Heart right ventricle (tissue), 16 donors: ENCODE measurements at regions not wholly inside any gene's neighbourhood (a gene's known extent, or its start where the extent isn't known, plus 50 kb on each side); places are given as distances from the start of the nearest gene placed in this dataset.

Source experiments
- ATAC-seq, 8 donors: fragments of 200-7000 bp; cut with Tn5 transposase; one replicate each; pipeline ENCODE4 v1.9.1; 2020; ENCODE audit warnings: mild to moderate bottlenecking in 8 of 8, moderate library complexity in 8 of 8, moderate number of reproducible peaks in 1 of 8
- DNase-seq, 2 donors: peaks; one replicate each; pipeline ENCODE4 v3.0.0-alpha.2; 2020
- H3K27ac ChIP-seq, 10 donors: fragments of 200-600 bp; sonication (generic) in 2 of 10; one replicate each; pipeline versions ENCODE4 v1.5.0 to v1.8.0; 2020 to 2022; ENCODE audit warnings: mild to moderate bottlenecking in 3 of 10
- H3K27me3 ChIP-seq, 7 donors: fragments of 200-600 bp; one replicate each; pipeline ENCODE4 v1.8.0; 2021 to 2022; ENCODE audit warnings: mild to moderate bottlenecking in 2 of 7
- H3K36me3 ChIP-seq, 9 donors: fragments of 200-600 bp; sonication (generic) in 1 of 9; one replicate each; pipeline versions ENCODE4 v1.5.0 to v1.8.0; 2020 to 2022; ENCODE audit warnings: mild to moderate bottlenecking in 2 of 9
- H3K4me1 ChIP-seq, 9 donors: fragments of 200-600 bp; sonication (generic) in 1 of 9; one replicate each; pipeline versions ENCODE4 v1.5.0 to v1.8.0; 2020 to 2022; ENCODE audit warnings: mild to moderate bottlenecking in 4 of 9
- H3K4me3 ChIP-seq, 10 donors: fragments of 200-600 bp; sonication (generic) in 2 of 10; one replicate each; pipeline versions ENCODE4 v1.5.0 to v1.8.0; 2020 to 2022; ENCODE audit warnings: mild to moderate bottlenecking in 7 of 10, moderate library complexity in 2 of 10
- H3K9me3 ChIP-seq, 11 donors: fragments of 200-600 bp in 10 of 11; sonication (generic) in 2 of 11; one replicate each; pipeline versions ENCODE4 v1.5.0 to v1.8.0; 2013 to 2022; ENCODE audit warnings: mild to moderate bottlenecking in 2 of 11, control low read depth in 1 of 11, moderate library complexity in 1 of 11
- CTCF ChIP-seq, 9 donors: fragments of 200-600 bp; sonication (generic) in 2 of 9; IDR thresholded peaks; one replicate each; pipeline versions ENCODE4 v1.5.0 to v1.8.0; 2021 to 2022; ENCODE audit warnings: antibody characterized with exemption in 9 of 9, mild to moderate bottlenecking in 5 of 9, moderate library complexity in 1 of 9
- WGBS, 2 donors: extraction: QIAGEN DNeasy Blood & Tissue Kit; methylation state at CpG; one replicate each; pipeline ENCODE4 v1.1.7; 2013; ENCODE audit warnings: inconsistent platforms in 1 of 2; 5-methylcytosine and 5-hydroxymethylcytosine counted together
- intact Hi-C, 10 donors: fragments of 100-400 bp; cut with DNase I; formaldehyde crosslinking; loops; one replicate each; pipeline versions ENCODE4 v1.11.1 to v1.14.2; 2022
- donor health status: Arrhythmogenic right ventricular cardiomyopathy.
- donor health status: ischemic (EF 13 %, LVEDD 7.1; RV severe dilation, severe dysfunction).
- donor health status: healthy with polysubstance abuse.
- donor health status: DM: no; HTN: yes; CAD: no.
- donor health status: DM: no; HTN: no; CAD: no.
- donor health status: ischemic (EF 25% LVEDD 6.9; RV normal size, moderate dysfunction).
- donor health status: ischemic (EF 25% LVEDD 5.7; RV mildly dilated, moderate dysfunction).
- donor health status: healthy.
- donor health status: DM: yes; HTN: yes; CAD: no.
- donor health status: Ischemic cardiomyopathy.
- donor health status: ischemic (EF 35%, LVEDD 5.7; RV mildly dilated, moderate dysfunction).
- donor health status: nonischemic (EF 11% LVEDD 7.7; RV severe dilation, severe dysfunction).
- donor health status: DM: yes; HTN: yes; CAD: no.
- donor health status: PGD.
- donor health status: ischemic (EF 29% LVEDD 5.4; RV normal size, mild dysfunction).
- donor health status: nonischemic (EF 23%, LVEDD 6.1; RV moderate dilation, normal function).

GRCh38 chr11:109526931-109527330, 104.9 kb downstream of the C11orf87 start:
- no peak for TF ChIP-seq CTCF (IDR thresholded peaks at IDR 0.05)
- ATAC-seq = no peak
- WGBS, 2 donors = 65 to 73% methylated on average over 4 of the region's 4 CpGs
- Histone ChIP-seq H3K9me3 (peaks cover 0 to 12% (median 0%) of the 10 kb centered on the region in 11 donors), H3K4me3 (no peak overlapping the region), H3K4me1 (no peaks in the 10 kb centered on the region), H3K27me3 (no peaks in the 10 kb centered on the region), H3K27ac (no peak overlapping the region), H3K36me3 (no peaks in the 10 kb centered on the region)
- intact Hi-C loops = no loop called here
- no peak for DNase-seq

GRCh38 chr11:109527496-109527895, 105.5 kb downstream of the C11orf87 start:
- intact Hi-C loops = no loop called here
- Histone ChIP-seq H3K27ac (no peak overlapping the region), H3K9me3 (peaks cover 0 to 12% (median 0%) of the 10 kb centered on the region in 11 donors), H3K27me3 (no peaks in the 10 kb centered on the region), H3K4me3 (no peak overlapping the region), H3K4me1 (no peaks in the 10 kb centered on the region), H3K36me3 (no peaks in the 10 kb centered on the region)
- ATAC-seq (no peak), DNase-seq (no peak)
- WGBS, 2 donors = 33 to 47% methylated on average over 1 of the region's 1 CpG
- TF ChIP-seq CTCF (IDR thresholded peaks at IDR 0.05) = no peak

- H3K27me3 ChIP-seq = no peaks in the 10 kb centered on the region
- ATAC-seq (no peak), DNase-seq (no peak)
- no peaks in the 10 kb centered on the region for H3K36me3 ChIP-seq
- peaks cover 0 to 14% (median 0%) of the 10 kb centered on the region in 11 donors for H3K9me3 ChIP-seq
- no peak for TF ChIP-seq CTCF (IDR thresholded peaks at IDR 0.05)
- intact Hi-C loops = no loop called here
- WGBS, 2 donors = 67 to 72% methylated on average over 6 of the region's 6 CpGs
- H3K4me1 ChIP-seq = no peaks in the 10 kb centered on the region
- H3K4me3 ChIP-seq = no peak overlapping the region
- no peak overlapping the region for H3K27ac ChIP-seq
Observed at GRCh38 chr11:109547356-109548027, 125.5 kb downstream of the C11orf87 start.

- ATAC-seq (no peak), DNase-seq (no peak)
- peaks cover 0 to under 1% (median 0%) of the 10 kb centered on the region in 11 donors for H3K9me3 ChIP-seq
- no peak overlapping the region for H3K27ac ChIP-seq
- no peak for TF ChIP-seq CTCF (IDR thresholded peaks at IDR 0.05)
- intact Hi-C loops = no loop called here
- no peaks in the 10 kb centered on the region for H3K36me3 ChIP-seq
- H3K27me3 ChIP-seq = no peaks in the 10 kb centered on the region
- 87 to 94% methylated on average over 3 of the region's 3 CpGs for WGBS, 2 donors
- no peak overlapping the region for H3K4me3 ChIP-seq
- H3K4me1 ChIP-seq = no peaks in the 10 kb centered on the region
Observed at GRCh38 chr11:109552376-109552775, 130.4 kb downstream of the C11orf87 start.
